ENCODE measurements at regions not wholly inside any gene's neighbourhood (a gene's known extent, or its start where the extent isn't known, plus 50 kb on each side); places are given as distances from the start of the nearest gene placed in this dataset.

- TF ChIP-seq CTCF (IDR thresholded peaks at IDR 0.05) (no peak), POLR2A (IDR thresholded peaks at IDR 0.05) (no peak)
Measured at GRCh38 chr4:111812114-111812513, 333.1 kb upstream of the FAM241A start.
